HG02759 (cell line): ENCODE measurements at regions not wholly inside any gene's neighbourhood (a gene's known extent, or its start where the extent isn't known, plus 50 kb on each side); places are given as distances from the start of the nearest gene placed in this dataset.
"Not testable (repeated sequence)": the region's sequence is repeated elsewhere in the genome, so short reads cannot be mapped to it uniquely, and the experiment has no call there.

Source experiments
- ATAC-seq: cut with Tn5 transposase; IDR thresholded peaks from one replicate; pipeline ENCODE4 v1.9.1; 2021; ENCODE audit warnings: mild to moderate bottlenecking, moderate library complexity; ENCODE audit not compliant: unreplicated experiment

GRCh38 chr2:84373391-84373790 is 85.7 kb downstream of the SUCLG1 start:
- ATAC-seq: no peak

GRCh38 chr2:84362541-84362940 is 96.5 kb downstream of the SUCLG1 start:
- no peak for ATAC-seq

GRCh38 chr2:84338069-84338468 is 121.0 kb downstream of the SUCLG1 start:
- no peak for ATAC-seq

- no peak for ATAC-seq
Observed at GRCh38 chr2:84327645-84328249, 131.3 kb downstream of the SUCLG1 start.

GRCh38 chr2:84326831-84327432 is 132.1 kb downstream of the SUCLG1 start:
- ATAC-seq: no peak

GRCh38 chr2:84323890-84324289 is 135.2 kb downstream of the SUCLG1 start:
- ATAC-seq: no peak

GRCh38 chr2:84320940-84321339 is 138.1 kb downstream of the SUCLG1 start:
- ATAC-seq: no peak

- ATAC-seq: no peak
Observed at GRCh38 chr2:84319581-84319980, 139.5 kb downstream of the SUCLG1 start.

GRCh38 chr2:84317135-84317534 is 141.9 kb downstream of the SUCLG1 start:
- ATAC-seq: no peak

- peak; percentile 99 for ATAC-seq
Observed at GRCh38 chr2:84314901-84315330, 144.2 kb downstream of the SUCLG1 start.

- no peak for ATAC-seq
Observed at GRCh38 chr2:84314250-84314649, 144.8 kb downstream of the SUCLG1 start.

GRCh38 chr2:84309281-84309680 is 149.8 kb downstream of the SUCLG1 start:
- ATAC-seq: no peak

GRCh38 chr2:84306361-84306760 is 152.7 kb downstream of the SUCLG1 start:
- ATAC-seq: no peak

- ATAC-seq: peak; percentile 95
Observed at GRCh38 chr2:84302513-84303412, 156.3 kb downstream of the SUCLG1 start.

- no peak for ATAC-seq
Observed at GRCh38 chr2:84301717-84302116, 157.4 kb downstream of the SUCLG1 start.

- ATAC-seq: no peak
Observed at GRCh38 chr2:84300696-84301029, 158.4 kb downstream of the SUCLG1 start.

GRCh38 chr2:84300001-84300695 is 158.9 kb downstream of the SUCLG1 start:
- not testable (repeated sequence) for ATAC-seq

- ATAC-seq: no peak
Observed at GRCh38 chr2:84299211-84299775, 159.8 kb downstream of the SUCLG1 start.

GRCh38 chr2:84297155-84297554 is 161.9 kb downstream of the SUCLG1 start:
- no peak for ATAC-seq

- no peak for ATAC-seq
Observed at GRCh38 chr2:84293791-84294380, 165.2 kb downstream of the SUCLG1 start.

- no peak for ATAC-seq
Observed at GRCh38 chr2:84292545-84292944, 166.5 kb downstream of the SUCLG1 start.
